Testis (tissue), 2 donors: ENCODE measurements at regions not wholly inside any gene's neighbourhood (a gene's known extent, or its start where the extent isn't known, plus 50 kb on each side); places are given as distances from the start of the nearest gene placed in this dataset.

ENCODE experiments used
- DNase-seq: peaks from one replicate; pipeline ENCODE4 v3.0.0-alpha.2; 2019
- H3K27ac ChIP-seq, 2 donors: fragments of 200-600 bp; sonication (generic); one replicate each; pipeline ENCODE4 v1.5.1; 2019
- H3K27me3 ChIP-seq: fragments of 200-600 bp; sonication (generic); one replicate; pipeline ENCODE4 v1.5.1; 2019
- H3K36me3 ChIP-seq: fragments of 200-600 bp; sonication (generic); one replicate; pipeline ENCODE4 v1.5.1; 2017; ENCODE audit warnings: low read depth; ENCODE audit errors: missing control alignments
- H3K4me1 ChIP-seq: fragments of 200-600 bp; sonication (generic); one replicate; pipeline ENCODE4 v1.5.1; 2019
- H3K4me3 ChIP-seq, 2 donors: fragments of 200-600 bp; sonication (generic); one replicate each; pipeline ENCODE4 v1.5.1; 2017 to 2019
- H3K9me3 ChIP-seq: fragments of 200-600 bp; sonication (generic); one replicate; pipeline ENCODE4 v1.5.1; 2017
- CTCF ChIP-seq, 3 experiments: fragments of 450-650 bp in 2 of 3; fragments of 200-600 bp in 1 of 3; sonication (generic) in 1 of 3; IDR thresholded peaks; one replicate each; pipeline ENCODE4 v1.5.1; 2016 to 2019; ENCODE audit warnings: antibody characterized with exemption in 3 of 3, mild to moderate bottlenecking in 2 of 3, moderate library complexity in 1 of 3
- POLR2A ChIP-seq: fragments of 450-650 bp; IDR thresholded peaks from one replicate; pipeline ENCODE4 v1.6.1; 2017; ENCODE audit warnings: antibody characterized with exemption, mild to moderate bottlenecking, moderate library complexity
- WGBS, 2 donors: methylation state at CpG; one replicate each; pipeline ENCODE4 v1.1.5; 2018; 5-methylcytosine and 5-hydroxymethylcytosine counted together
- intact Hi-C: fragments of 100-400 bp; cut with DNase I; formaldehyde crosslinking; loops from one replicate; pipeline ENCODE4 v1.15.1; 2023; ENCODE audit warnings: low total_unique reads

- H3K27ac ChIP-seq = no peak overlapping the region
- no peaks in the 10 kb centered on the region for H3K9me3 ChIP-seq
- no peaks in the 10 kb centered on the region for H3K36me3 ChIP-seq
- H3K4me1 ChIP-seq = no peaks in the 10 kb centered on the region
- H3K4me3 ChIP-seq = no peak overlapping the region
- intact Hi-C loops = no loop called here
- no peak for DNase-seq
- TF ChIP-seq POLR2A = no peak
- no peak for TF ChIP-seq CTCF (IDR thresholded peaks at IDR 0.05)
- 81 to 82% methylated on average over 4 of the region's 4 CpGs for WGBS, 2 donors
- no peaks in the 10 kb centered on the region for H3K27me3 ChIP-seq
These were observed 186.5 kb downstream of the MZT1 start for GRCh38 chr13:72540881-72541280.

GRCh38 chr13:72539925-72540324, 187.5 kb downstream of the MZT1 start:
- WGBS, 2 donors = 48 to 58% methylated on average over 1 of the region's 1 CpG

GRCh38 chr13:72537782-72538181, 189.6 kb downstream of the MZT1 start:
- 95 to 96% methylated on average over 2 of the region's 2 CpGs for WGBS, 2 donors
- no peak for DNase-seq
- no peak overlapping the region for H3K4me3 ChIP-seq
- no peaks in the 10 kb centered on the region for H3K27me3 ChIP-seq
- intact Hi-C loops = no loop called here
- TF ChIP-seq CTCF (IDR thresholded peaks at IDR 0.05) (no peak), POLR2A (no peak)
- no peaks in the 10 kb centered on the region for H3K9me3 ChIP-seq
- H3K36me3 ChIP-seq = no peaks in the 10 kb centered on the region
- H3K4me1 ChIP-seq = no peaks in the 10 kb centered on the region
- H3K27ac ChIP-seq = no peak overlapping the region

More at GRCh38 chr13:72539925-72540324, 187.5 kb downstream of the MZT1 start:
- no peak overlapping the region for H3K27ac ChIP-seq
- no peaks in the 10 kb centered on the region for H3K27me3 ChIP-seq
- TF ChIP-seq POLR2A (no peak), CTCF (IDR thresholded peaks at IDR 0.05) (no peak)
- no peaks in the 10 kb centered on the region for H3K4me1 ChIP-seq
- intact Hi-C loops = no loop called here
- no peaks in the 10 kb centered on the region for H3K36me3 ChIP-seq
- no peaks in the 10 kb centered on the region for H3K9me3 ChIP-seq
- no peak for DNase-seq
- H3K4me3 ChIP-seq = no peak overlapping the region

GRCh38 chr13:72537395-72537780, 190.0 kb downstream of the MZT1 start:
- TF ChIP-seq POLR2A = no peak
- TF ChIP-seq CTCF (IDR thresholded peaks at IDR 0.05) = no peak
- no peaks in the 10 kb centered on the region for H3K36me3 ChIP-seq
- H3K27ac ChIP-seq = no peak overlapping the region
- 41 to 44% methylated on average over 2 of the region's 2 CpGs for WGBS, 2 donors
- intact Hi-C loops = no loop called here
- no peak overlapping the region for H3K4me3 ChIP-seq
- H3K4me1 ChIP-seq = no peaks in the 10 kb centered on the region
- H3K27me3 ChIP-seq = no peaks in the 10 kb centered on the region
- no peaks in the 10 kb centered on the region for H3K9me3 ChIP-seq
- no peak for DNase-seq

- H3K27ac ChIP-seq = no peak overlapping the region
- no peak for DNase-seq
- H3K4me3 ChIP-seq = no peak overlapping the region
These were observed 190.6 kb downstream of the MZT1 start for GRCh38 chr13:72536714-72537394.

More at GRCh38 chr13:72536714-72537394, 190.6 kb downstream of the MZT1 start:
- intact Hi-C loops = no loop called here
- H3K36me3 ChIP-seq = no peaks in the 10 kb centered on the region
- no peaks in the 10 kb centered on the region for H3K4me1 ChIP-seq
- TF ChIP-seq CTCF (IDR thresholded peaks at IDR 0.05) (no peak), POLR2A (no peak)
- no peaks in the 10 kb centered on the region for H3K9me3 ChIP-seq
- WGBS, 2 donors = 52 to 66% methylated on average over 11 of the region's 11 CpGs
- H3K27me3 ChIP-seq = no peaks in the 10 kb centered on the region
